HepG2 (cell line): ENCODE measurements at regions not wholly inside any gene's neighbourhood (a gene's known extent, or its start where the extent isn't known, plus 50 kb on each side); places are given as distances from the start of the nearest gene placed in this dataset.

ENCODE experiments used
- FIP1L1 ChIP-seq: fragments of 200-400 bp; formaldehyde crosslinking; IDR thresholded peaks from 2 replicates; pipeline ENCODE4 v1.6.1; 2018; ENCODE audit warnings: low read depth, mild to moderate bottlenecking, low read length, moderate library complexity, borderline replicate concordance; ENCODE audit not compliant: insufficient read depth
- FOXJ3 ChIP-seq: sonication (generic); formaldehyde crosslinking; IDR thresholded peaks from 2 replicates; pipeline ENCODE4 v1.4.0; 2020; ENCODE audit warnings: missing genetic modification reagents, mild to moderate bottlenecking, borderline replicate concordance
- HDAC2 ChIP-seq: sonication (generic); formaldehyde crosslinking; IDR thresholded peaks from 2 replicates; pipeline ENCODE4 v1.4.0; 2020; ENCODE audit warnings: missing genetic modification reagents
- MZF1 ChIP-seq: sonication (generic); formaldehyde crosslinking; IDR thresholded peaks from 2 replicates; pipeline ENCODE4 v1.8.1; 2023; ENCODE audit warnings: mild to moderate bottlenecking, missing genetic modification reagents, borderline replicate concordance
- TF ChIP-seq, protein P1 (sequence below): sonication (generic); formaldehyde crosslinking; IDR thresholded peaks from 2 replicates; pipeline ENCODE4 v1.8.0; 2022; ENCODE audit warnings: low read depth, missing genetic modification reagents
- TF ChIP-seq, protein P2 (sequence below): IDR thresholded peaks from 2 replicates; pipeline ENCODE4 v1.6.1; 2016; ENCODE audit warnings: mild to moderate bottlenecking, missing biosample characterization, missing genetic modification reagents
- TF ChIP-seq, protein P3 (sequence below): sonication (generic); formaldehyde crosslinking; conservative IDR thresholded peaks from 2 replicates; pipeline ENCODE4 v1.8.0; 2022; ENCODE audit warnings: low read depth, missing genetic modification reagents

DNA sequence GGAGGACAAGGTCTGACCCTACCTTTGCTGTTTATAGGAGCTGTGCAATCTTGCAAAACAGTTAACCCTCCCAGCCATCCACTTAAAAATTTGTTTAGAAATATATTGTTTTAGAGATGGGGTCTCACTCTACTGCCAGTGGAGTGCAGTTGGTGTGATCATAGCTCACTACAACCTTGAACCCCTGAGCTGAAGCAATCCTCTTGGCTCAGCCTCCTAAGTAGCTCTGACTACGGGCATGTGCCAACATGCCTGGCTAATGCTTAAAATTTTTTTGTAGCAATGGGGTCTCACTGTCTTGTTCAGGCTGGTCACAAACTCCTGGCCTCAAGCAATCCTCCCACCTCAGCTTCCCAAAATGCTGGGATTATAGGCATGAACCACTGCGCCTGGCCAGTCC lies 120.2 kb upstream of the PJA2 start:
- TF ChIP-seq MZF1 (CRISPR knock-in tag) = no peak
- TF ChIP-seq, protein P1, sequence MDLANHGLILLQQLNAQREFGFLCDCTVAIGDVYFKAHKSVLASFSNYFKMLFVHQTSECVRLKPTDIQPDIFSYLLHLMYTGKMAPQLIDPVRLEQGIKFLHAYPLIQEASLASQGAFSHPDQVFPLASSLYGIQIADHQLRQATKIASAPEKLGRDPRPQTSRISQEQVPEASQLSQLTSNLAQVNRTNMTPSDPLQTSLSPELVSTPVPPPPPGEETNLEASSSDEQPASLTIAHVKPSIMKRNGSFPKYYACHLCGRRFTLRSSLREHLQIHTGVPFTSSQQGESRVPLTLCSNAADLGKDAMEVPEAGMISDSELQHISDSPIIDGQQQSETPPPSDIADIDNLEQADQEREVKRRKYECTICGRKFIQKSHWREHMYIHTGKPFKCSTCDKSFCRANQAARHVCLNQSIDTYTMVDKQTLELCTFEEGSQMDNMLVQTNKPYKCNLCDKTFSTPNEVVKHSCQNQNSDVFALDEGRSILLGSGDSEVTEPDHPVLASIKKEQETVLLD (CRISPR knock-in tag) = no peak
- TF ChIP-seq FIP1L1 = no peak
- TF ChIP-seq, protein P2, sequence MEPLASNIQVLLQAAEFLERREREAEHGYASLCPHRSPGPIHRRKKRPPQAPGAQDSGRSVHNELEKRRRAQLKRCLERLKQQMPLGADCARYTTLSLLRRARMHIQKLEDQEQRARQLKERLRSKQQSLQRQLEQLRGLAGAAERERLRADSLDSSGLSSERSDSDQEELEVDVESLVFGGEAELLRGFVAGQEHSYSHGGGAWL (CRISPR knock-in tag) = no peak
- TF ChIP-seq, protein P3, sequence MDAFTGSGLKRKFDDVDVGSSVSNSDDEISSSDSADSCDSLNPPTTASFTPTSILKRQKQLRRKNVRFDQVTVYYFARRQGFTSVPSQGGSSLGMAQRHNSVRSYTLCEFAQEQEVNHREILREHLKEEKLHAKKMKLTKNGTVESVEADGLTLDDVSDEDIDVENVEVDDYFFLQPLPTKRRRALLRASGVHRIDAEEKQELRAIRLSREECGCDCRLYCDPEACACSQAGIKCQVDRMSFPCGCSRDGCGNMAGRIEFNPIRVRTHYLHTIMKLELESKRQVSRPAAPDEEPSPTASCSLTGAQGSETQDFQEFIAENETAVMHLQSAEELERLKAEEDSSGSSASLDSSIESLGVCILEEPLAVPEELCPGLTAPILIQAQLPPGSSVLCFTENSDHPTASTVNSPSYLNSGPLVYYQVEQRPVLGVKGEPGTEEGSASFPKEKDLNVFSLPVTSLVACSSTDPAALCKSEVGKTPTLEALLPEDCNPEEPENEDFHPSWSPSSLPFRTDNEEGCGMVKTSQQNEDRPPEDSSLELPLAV = no peak
- no peak for TF ChIP-seq HDAC2
- TF ChIP-seq FOXJ3 = no peak
